Colon (tissue), 2 donors: ENCODE measurements at regions not wholly inside any gene's neighbourhood (a gene's known extent, or its start where the extent isn't known, plus 50 kb on each side); places are given as distances from the start of the nearest gene placed in this dataset.
"Not testable (repeated sequence)": the region's sequence is repeated elsewhere in the genome, so short reads cannot be mapped to it uniquely, and the experiment has no call there.

Experiments
- FAIRE-seq: peaks from 2 replicates; lab custom pipeline; 2012; peaks lifted over from hg19 to GRCh38; lab: Jason Lieb, UNC
- donor health status: control.
- donor health status: control.

- no peak for FAIRE-seq
Measured at GRCh38 chr2:138931284-138932256, 151.4 kb upstream of the NXPH2 start.

- no peak for FAIRE-seq
Measured at GRCh38 chr2:138930571-138930970, 150.4 kb upstream of the NXPH2 start.

- no peak for FAIRE-seq
Measured at GRCh38 chr2:138928374-138929021, 148.3 kb upstream of the NXPH2 start.

GRCh38 chr2:138922973-138923563 lies 142.9 kb upstream of the NXPH2 start:
- peak; percentile 28 for FAIRE-seq

GRCh38 chr2:138919120-138919747 lies 139.0 kb upstream of the NXPH2 start:
- no peak for FAIRE-seq

GRCh38 chr2:138910427-138910826 lies 130.2 kb upstream of the NXPH2 start:
- no peak for FAIRE-seq

GRCh38 chr2:138906549-138906948 lies 126.4 kb upstream of the NXPH2 start:
- no peak for FAIRE-seq

GRCh38 chr2:138902239-138902871 lies 122.2 kb upstream of the NXPH2 start:
- no peak for FAIRE-seq

GRCh38 chr2:138901530-138901929 lies 121.3 kb upstream of the NXPH2 start:
- FAIRE-seq, result no peak

- no peak for FAIRE-seq
Measured at GRCh38 chr2:138898855-138899254, 118.7 kb upstream of the NXPH2 start.

GRCh38 chr2:138897274-138897673 lies 117.1 kb upstream of the NXPH2 start:
- FAIRE-seq, result no peak

- FAIRE-seq, result no peak
Measured at GRCh38 chr2:138893746-138894145, 113.6 kb upstream of the NXPH2 start.

GRCh38 chr2:138881126-138881525 lies 100.9 kb upstream of the NXPH2 start:
- no peak for FAIRE-seq

- no peak for FAIRE-seq
Measured at GRCh38 chr2:138879931-138880330, 99.7 kb upstream of the NXPH2 start.

GRCh38 chr2:138877421-138877820 lies 97.2 kb upstream of the NXPH2 start:
- FAIRE-seq, result no peak

- FAIRE-seq, result no peak
Measured at GRCh38 chr2:138874251-138874650, 94.1 kb upstream of the NXPH2 start.

GRCh38 chr2:138872116-138872515 lies 91.9 kb upstream of the NXPH2 start:
- FAIRE-seq, result not testable (repeated sequence)

- no peak for FAIRE-seq
Measured at GRCh38 chr2:138871312-138871711, 91.1 kb upstream of the NXPH2 start.

- FAIRE-seq, result no peak
Measured at GRCh38 chr2:138867341-138867740, 87.2 kb upstream of the NXPH2 start.

GRCh38 chr2:138866797-138867196 lies 86.6 kb upstream of the NXPH2 start:
- FAIRE-seq, result no peak

GRCh38 chr2:138853761-138854160 lies 73.6 kb upstream of the NXPH2 start:
- no peak for FAIRE-seq

- FAIRE-seq, result no peak
Measured at GRCh38 chr2:138853296-138853695, 73.1 kb upstream of the NXPH2 start.
